ENCODE measurements at regions not wholly inside any gene's neighbourhood (a gene's known extent, or its start where the extent isn't known, plus 50 kb on each side); places are given as distances from the start of the nearest gene placed in this dataset.

DNA sequence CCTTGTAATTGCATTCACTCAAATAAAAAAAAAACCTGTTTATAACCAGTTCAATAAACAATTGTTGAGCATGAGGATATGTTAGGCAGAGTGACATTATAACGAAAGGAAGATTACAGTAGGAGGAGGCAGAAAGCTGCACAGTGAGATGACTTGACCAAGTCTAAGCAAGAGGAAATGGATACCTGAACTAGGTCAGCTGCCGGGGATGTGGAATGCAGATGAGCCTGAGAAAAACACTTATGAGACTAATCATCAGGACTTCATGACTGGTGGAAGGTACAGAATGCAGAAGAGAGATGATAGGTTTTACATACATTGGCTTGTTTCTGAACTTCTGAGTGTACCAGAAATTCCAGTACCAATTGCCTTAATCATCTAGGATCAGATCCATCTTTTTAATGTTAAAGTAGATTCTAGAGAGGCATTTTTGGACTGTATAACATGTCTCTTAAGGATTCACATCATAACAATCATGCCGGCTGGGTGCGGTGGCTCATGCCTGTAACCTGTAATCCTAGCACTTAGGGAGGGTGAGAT lies 208.1 kb upstream of the PPP3CA start:
- DNase-seq (ENCODE audit: insufficient read length) (no peak), FAIRE-seq (no peak)
- TF ChIP-seq POLR2A (IDR thresholded peaks at IDR 0.05; ENCODE audit: low read depth, low read length), result no peak
- no peak for TF ChIP-seq TAF1 (IDR thresholded peaks at IDR 0.05; ENCODE audit: borderline replicate concordance, low read depth, low read length)
- no peak for TF ChIP-seq POLR2AphosphoS5 (IDR thresholded peaks at IDR 0.05; ENCODE audit: low read depth, low read length)

DNA sequence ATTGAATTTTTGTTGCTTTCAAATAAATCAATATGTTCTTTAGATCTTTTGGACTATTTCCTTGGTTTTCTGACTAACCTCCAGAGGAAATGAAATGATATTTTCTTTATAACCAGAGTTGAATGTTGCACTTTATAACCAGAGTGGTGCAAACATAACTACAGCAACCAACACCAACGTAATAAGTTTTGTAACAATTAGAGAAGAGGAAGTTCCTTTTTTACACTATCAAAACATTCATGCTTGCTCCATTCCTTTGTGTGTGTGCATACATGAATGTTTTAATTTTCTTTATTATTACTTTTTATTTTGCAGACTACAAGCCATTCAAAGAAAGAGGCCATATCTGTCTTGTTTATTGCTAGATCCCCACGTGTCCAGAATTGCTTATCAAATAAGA lies 193.0 kb upstream of the PPP3CA start:
- no peak for FAIRE-seq
- DNase-seq (ENCODE audit: insufficient read length), result no peak
- TF ChIP-seq POLR2A (IDR thresholded peaks at IDR 0.05; ENCODE audit: low read depth, low read length), result no peak
- no peak for TF ChIP-seq POLR2AphosphoS5 (IDR thresholded peaks at IDR 0.05; ENCODE audit: low read depth, low read length)
- no peak for TF ChIP-seq TAF1 (IDR thresholded peaks at IDR 0.05; ENCODE audit: borderline replicate concordance, low read depth, low read length)

DNA sequence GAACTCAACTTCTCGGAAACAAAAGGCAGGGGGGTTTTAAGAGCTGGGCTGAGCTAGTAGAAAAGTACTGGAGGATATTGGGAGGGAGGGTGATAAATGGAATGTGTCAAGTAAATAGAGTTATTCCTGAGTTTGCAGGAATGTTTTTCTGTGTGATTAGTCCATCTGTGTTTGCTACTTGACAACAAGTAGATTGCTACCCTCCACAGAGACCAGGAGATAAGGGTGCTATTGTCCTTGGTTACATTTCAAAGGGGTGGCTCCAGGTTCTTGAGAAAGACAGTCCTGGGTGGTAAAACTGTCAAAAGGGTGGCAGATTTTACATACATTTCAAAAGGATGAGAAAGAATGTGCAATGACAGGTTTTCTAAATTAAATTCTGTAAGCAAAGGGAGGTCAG lies 181.2 kb upstream of the PPP3CA start:
- TF ChIP-seq POLR2A (IDR thresholded peaks at IDR 0.05; ENCODE audit: low read depth, low read length) (no peak), POLR2AphosphoS5 (IDR thresholded peaks at IDR 0.05; ENCODE audit: low read depth, low read length) (no peak), TAF1 (IDR thresholded peaks at IDR 0.05; ENCODE audit: borderline replicate concordance, low read depth, low read length) (no peak)
- FAIRE-seq, result no peak

DNA sequence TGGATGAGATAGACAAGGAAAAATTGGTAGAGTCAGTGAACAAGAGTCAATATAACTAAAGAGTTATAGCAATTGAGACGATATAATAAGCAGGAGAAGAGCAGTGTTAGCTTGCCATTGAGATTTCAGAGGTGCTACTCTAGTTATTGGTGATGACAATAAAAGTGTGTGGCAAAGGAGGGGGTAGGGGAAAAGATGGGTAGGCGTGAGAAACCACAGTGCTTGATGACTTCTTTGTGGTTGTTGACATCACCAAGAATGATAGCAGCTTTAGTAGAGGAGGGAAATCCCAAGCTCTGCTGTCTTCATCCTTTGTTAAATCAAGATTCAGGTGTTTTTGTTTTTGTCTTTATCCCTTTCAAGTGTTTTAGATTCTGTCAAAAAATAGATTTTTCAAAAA lies 179.9 kb upstream of the PPP3CA start:
- FAIRE-seq, result no peak
- no peak for TF ChIP-seq POLR2AphosphoS5 (IDR thresholded peaks at IDR 0.05; ENCODE audit: low read depth, low read length)
- no peak for TF ChIP-seq TAF1 (IDR thresholded peaks at IDR 0.05; ENCODE audit: borderline replicate concordance, low read depth, low read length)
- TF ChIP-seq POLR2A (IDR thresholded peaks at IDR 0.05; ENCODE audit: low read depth, low read length), result no peak
- DNase-seq (ENCODE audit: insufficient read length), result no peak

More for the DNA sequence above, 181.2 kb upstream of the PPP3CA start:
- no peak for DNase-seq (ENCODE audit: insufficient read length)

DNA sequence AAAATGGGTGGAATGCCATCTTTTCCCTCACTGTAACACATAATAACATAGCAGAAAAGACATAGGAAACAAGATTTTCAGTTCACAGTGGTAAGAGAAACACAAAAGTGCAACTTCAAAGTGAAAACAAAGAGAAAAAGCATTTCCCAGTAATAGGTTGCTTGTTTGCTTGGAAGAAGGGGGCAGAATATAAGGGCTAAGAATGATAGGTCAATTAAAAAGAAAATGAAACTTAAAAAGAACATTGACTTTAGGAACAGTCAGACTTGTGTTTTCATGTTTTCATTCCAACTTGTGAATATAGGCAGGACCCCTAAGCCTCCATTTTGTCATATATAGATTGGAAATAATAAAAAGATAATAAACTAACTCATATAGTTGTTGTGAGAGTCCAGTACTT lies 168.2 kb upstream of the PPP3CA start:
- FAIRE-seq (no peak), DNase-seq (ENCODE audit: insufficient read length) (no peak)
- no peak for TF ChIP-seq POLR2AphosphoS5 (IDR thresholded peaks at IDR 0.05; ENCODE audit: low read depth, low read length)
- TF ChIP-seq POLR2A (IDR thresholded peaks at IDR 0.05; ENCODE audit: low read depth, low read length), result no peak
- TF ChIP-seq TAF1 (IDR thresholded peaks at IDR 0.05; ENCODE audit: borderline replicate concordance, low read depth, low read length), result no peak

DNA sequence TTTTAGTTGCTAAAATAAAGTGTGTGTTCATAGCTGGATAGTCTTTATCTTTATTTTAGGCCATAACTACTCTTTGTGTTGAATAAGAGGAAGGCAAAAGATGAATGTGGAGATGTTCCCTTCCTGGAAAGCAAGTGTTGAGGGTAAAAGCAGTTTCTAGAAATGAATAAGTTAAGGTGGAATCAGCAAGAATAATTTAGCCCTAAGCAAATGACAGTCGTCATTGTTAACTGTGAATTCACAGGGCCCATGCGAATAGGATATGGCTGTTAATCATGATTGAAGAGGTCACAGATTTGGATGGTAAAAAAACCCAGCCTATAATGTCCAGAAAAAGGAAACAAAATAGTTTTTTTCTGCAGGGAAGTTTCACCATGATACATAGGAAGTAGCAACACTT lies 167.8 kb upstream of the PPP3CA start:
- FAIRE-seq, result no peak
- TF ChIP-seq POLR2A (IDR thresholded peaks at IDR 0.05; ENCODE audit: low read depth, low read length) (no peak), POLR2AphosphoS5 (IDR thresholded peaks at IDR 0.05; ENCODE audit: low read depth, low read length) (no peak), TAF1 (IDR thresholded peaks at IDR 0.05; ENCODE audit: borderline replicate concordance, low read depth, low read length) (no peak)

DNA sequence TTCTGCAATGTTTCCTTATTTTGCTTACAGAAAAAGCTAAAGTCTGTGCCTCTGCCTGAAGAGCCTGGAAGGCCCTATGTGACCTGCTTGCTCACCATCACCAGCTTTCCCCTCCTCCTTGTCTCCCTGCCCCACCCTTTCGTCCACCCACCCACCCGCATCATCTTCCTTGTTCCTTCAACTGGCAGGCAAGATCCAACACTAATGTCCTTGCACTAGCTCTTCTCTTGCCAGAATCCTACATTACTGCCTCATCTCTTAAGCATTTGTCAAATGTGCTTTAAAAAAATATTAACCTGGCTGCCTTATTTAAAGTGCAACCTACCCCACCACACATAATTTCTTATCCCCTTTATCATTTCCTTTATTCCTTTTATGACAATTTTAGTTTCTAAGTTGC lies 165.1 kb upstream of the PPP3CA start:
- FAIRE-seq, result no peak
- TF ChIP-seq TAF1 (IDR thresholded peaks at IDR 0.05; ENCODE audit: borderline replicate concordance, low read depth, low read length) (no peak), POLR2A (IDR thresholded peaks at IDR 0.05; ENCODE audit: low read depth, low read length) (no peak), POLR2AphosphoS5 (IDR thresholded peaks at IDR 0.05; ENCODE audit: low read depth, low read length) (no peak)
- no peak for DNase-seq (ENCODE audit: insufficient read length)

More for the DNA sequence above, 167.8 kb upstream of the PPP3CA start:
- no peak for DNase-seq (ENCODE audit: insufficient read length)

DNA sequence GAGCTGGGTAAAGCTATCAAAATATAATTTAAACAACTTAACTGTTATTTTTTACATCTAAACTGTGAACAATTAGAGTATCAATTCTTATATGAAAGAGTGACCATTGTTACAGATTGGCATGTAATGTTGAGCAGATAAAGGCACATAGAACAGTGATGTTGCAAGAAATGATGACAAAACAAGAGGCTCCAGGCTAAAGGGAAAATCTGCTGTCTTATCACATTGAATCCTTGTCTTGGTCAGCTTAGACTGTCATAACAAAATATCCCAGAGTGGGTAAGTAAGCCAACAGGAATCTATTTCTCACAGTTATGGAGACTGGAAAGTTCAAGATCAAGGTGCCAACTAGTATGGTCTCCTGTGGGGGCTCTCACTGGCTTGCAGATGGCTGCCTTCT lies 154.1 kb upstream of the PPP3CA start:
- TF ChIP-seq POLR2AphosphoS5 (IDR thresholded peaks at IDR 0.05; ENCODE audit: low read depth, low read length) (no peak), POLR2A (IDR thresholded peaks at IDR 0.05; ENCODE audit: low read depth, low read length) (no peak), TAF1 (IDR thresholded peaks at IDR 0.05; ENCODE audit: borderline replicate concordance, low read depth, low read length) (no peak)
- DNase-seq (ENCODE audit: insufficient read length), result no peak
- no peak for FAIRE-seq

DNA sequence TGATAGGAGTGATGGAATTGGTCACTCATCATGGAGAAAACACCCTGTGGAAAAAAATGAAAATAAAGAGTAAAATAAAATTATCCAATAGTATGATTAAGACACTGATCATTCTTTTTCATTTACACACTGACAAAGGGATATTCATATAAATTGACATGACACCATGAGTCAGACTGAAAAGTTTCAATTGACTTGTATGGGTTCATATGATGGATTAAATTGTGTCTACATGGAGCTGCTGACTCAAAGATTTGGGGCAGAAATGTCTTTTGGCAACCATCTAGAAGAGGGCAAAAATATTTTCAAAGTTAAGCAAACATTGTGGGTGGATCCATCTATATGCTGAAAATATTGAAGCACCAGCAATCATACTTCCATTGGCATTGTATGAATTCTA lies 153.4 kb upstream of the PPP3CA start:
- TF ChIP-seq POLR2A (IDR thresholded peaks at IDR 0.05; ENCODE audit: low read depth, low read length) (no peak), POLR2AphosphoS5 (IDR thresholded peaks at IDR 0.05; ENCODE audit: low read depth, low read length) (no peak), TAF1 (IDR thresholded peaks at IDR 0.05; ENCODE audit: borderline replicate concordance, low read depth, low read length) (no peak)
- DNase-seq (ENCODE audit: insufficient read length) (no peak), FAIRE-seq (no peak)

DNA sequence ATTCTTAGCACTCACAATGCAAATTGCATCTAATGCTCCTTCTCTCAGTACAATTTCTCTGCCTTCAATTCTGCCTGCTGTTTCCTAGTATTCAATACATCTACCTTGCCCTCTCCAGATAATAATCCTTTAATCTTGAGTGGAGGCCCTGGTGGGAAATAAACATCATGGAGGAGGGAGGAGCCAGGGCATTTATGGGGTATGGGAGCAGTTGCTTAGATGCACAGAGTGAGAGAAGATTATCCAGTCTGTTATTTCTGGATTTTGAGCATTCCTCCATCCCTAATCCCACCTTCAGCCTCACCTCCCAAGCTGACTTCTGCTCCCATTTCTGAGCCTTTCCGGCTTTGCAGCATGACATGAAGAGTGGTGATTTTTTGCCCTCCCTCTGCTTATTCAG lies 127.9 kb upstream of the PPP3CA start:
- FAIRE-seq (no peak), DNase-seq (ENCODE audit: insufficient read length) (no peak)
- TF ChIP-seq POLR2AphosphoS5 (IDR thresholded peaks at IDR 0.05; ENCODE audit: low read depth, low read length) (no peak), TAF1 (IDR thresholded peaks at IDR 0.05; ENCODE audit: borderline replicate concordance, low read depth, low read length) (no peak), POLR2A (IDR thresholded peaks at IDR 0.05; ENCODE audit: low read depth, low read length) (no peak)

DNA sequence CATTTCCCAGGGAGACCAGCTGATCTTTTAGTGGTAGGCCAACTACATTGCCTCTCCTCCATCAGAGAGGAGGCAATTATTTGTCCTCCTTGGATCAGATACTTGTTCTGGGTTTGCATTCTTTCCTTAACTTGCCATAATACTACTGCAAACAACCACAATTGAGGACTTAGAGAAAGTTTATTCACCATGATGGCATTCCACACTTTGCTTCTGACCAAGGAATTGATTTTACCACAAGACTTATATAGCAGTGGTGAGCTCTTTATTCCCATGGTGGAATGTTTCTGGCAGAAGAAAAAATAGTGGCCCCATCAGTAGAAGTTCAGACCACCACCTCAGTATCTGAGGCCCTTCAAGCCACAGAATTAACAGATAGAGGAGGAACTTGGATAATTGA lies 123.9 kb upstream of the PPP3CA start:
- no peak for FAIRE-seq
- DNase-seq (ENCODE audit: insufficient read length), result no peak
- TF ChIP-seq POLR2A (IDR thresholded peaks at IDR 0.05; ENCODE audit: low read depth, low read length) (no peak), POLR2AphosphoS5 (IDR thresholded peaks at IDR 0.05; ENCODE audit: low read depth, low read length) (no peak), TAF1 (IDR thresholded peaks at IDR 0.05; ENCODE audit: borderline replicate concordance, low read depth, low read length) (no peak)

DNA sequence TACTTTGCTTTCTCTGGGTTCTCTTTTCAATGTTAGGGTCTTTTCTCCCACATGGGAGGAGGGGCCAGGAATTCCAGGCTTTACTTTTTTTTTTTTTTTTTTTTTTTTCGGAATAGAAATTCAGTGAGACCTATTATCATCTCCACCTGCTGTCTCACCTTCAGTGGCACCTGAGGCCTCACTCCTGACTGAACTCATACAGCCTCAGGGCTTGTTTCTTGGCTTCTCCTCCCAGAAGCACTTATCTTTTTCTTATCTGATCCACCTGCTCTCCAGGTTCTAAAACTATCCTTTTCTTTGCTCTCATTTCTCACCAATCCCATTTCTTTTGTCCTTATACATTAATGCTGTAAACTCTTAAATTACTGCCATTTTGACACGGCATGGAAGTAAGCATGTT lies 117.3 kb upstream of the PPP3CA start:
- FAIRE-seq (no peak), DNase-seq (ENCODE audit: insufficient read length) (no peak)
- TF ChIP-seq POLR2A (IDR thresholded peaks at IDR 0.05; ENCODE audit: low read depth, low read length) (no peak), POLR2AphosphoS5 (IDR thresholded peaks at IDR 0.05; ENCODE audit: low read depth, low read length) (no peak), TAF1 (IDR thresholded peaks at IDR 0.05; ENCODE audit: borderline replicate concordance, low read depth, low read length) (no peak)

DNA sequence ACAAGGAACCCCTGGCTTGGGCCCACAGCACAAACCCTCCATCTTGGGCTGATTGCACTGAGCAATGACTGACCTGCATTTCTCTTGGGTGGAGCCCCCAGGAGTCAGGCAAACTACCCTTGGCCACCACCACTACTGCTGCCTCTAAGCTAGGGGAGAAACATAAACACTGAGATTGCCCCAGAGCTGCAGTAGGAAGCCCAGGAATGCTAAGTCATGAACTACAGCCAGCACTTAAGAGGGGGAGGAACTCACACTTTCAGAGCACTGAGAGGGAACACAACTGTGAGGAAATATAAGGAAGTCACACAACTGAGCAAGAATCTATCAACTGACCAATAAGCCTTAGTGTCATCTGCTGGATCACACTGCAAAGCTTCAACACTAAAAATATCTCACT lies 111.6 kb upstream of the PPP3CA start:
- DNase-seq (ENCODE audit: insufficient read length), result no peak
- no peak for FAIRE-seq

More for the DNA sequence above, 111.6 kb upstream of the PPP3CA start:
- TF ChIP-seq TAF1 (IDR thresholded peaks at IDR 0.05; ENCODE audit: borderline replicate concordance, low read depth, low read length) (no peak), POLR2A (IDR thresholded peaks at IDR 0.05; ENCODE audit: low read depth, low read length) (no peak)

Measured in GM12892 (cell line).